ENCODE measurements at regions not wholly inside any gene's neighbourhood (a gene's known extent, or its start where the extent isn't known, plus 50 kb on each side); places are given as distances from the start of the nearest gene placed in this dataset.

DNA sequence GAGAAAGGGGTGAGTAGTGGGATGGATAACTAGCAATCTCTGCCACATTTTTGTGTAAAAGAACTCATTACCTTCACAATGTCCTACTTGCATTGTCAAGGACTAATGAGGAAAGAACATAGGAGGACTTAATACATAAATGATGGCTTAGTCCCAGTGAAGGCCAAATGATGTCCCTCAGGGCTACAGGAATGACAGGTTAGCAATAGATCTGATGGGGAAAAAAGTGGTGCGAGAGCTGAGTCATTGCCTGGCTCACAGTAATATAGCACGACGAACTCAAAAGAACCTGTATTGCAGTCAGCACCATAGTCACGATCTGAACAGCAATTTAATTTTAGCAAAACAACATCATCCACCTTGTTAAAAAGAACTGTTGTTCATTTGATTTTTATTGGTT lies 70.9 kb upstream of the ARHGAP36 start:
- TF ChIP-seq, protein P1, sequence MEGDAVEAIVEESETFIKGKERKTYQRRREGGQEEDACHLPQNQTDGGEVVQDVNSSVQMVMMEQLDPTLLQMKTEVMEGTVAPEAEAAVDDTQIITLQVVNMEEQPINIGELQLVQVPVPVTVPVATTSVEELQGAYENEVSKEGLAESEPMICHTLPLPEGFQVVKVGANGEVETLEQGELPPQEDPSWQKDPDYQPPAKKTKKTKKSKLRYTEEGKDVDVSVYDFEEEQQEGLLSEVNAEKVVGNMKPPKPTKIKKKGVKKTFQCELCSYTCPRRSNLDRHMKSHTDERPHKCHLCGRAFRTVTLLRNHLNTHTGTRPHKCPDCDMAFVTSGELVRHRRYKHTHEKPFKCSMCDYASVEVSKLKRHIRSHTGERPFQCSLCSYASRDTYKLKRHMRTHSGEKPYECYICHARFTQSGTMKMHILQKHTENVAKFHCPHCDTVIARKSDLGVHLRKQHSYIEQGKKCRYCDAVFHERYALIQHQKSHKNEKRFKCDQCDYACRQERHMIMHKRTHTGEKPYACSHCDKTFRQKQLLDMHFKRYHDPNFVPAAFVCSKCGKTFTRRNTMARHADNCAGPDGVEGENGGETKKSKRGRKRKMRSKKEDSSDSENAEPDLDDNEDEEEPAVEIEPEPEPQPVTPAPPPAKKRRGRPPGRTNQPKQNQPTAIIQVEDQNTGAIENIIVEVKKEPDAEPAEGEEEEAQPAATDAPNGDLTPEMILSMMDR (IDR thresholded peaks at IDR 0.05; ENCODE audit: low read depth, low read length, poor library complexity, severe bottlenecking), result no peak
- TF ChIP-seq EZH2phosphoT487 (IDR thresholded peaks at IDR 0.05; ENCODE audit: borderline replicate concordance, low read length), result no peak
- Histone ChIP-seq H3K4me2 (ENCODE audit: low read length) (no peak overlapping the region), H3K27ac (ENCODE audit: low read depth, low read length) (no peak overlapping the region), H3F3A (ENCODE audit: control insufficient read depth, insufficient read depth) (no peaks in the 10 kb centered on the region), H3K36me3 (ENCODE audit: control insufficient read depth, low read length) (no peaks in the 10 kb centered on the region), H3K79me2 (ENCODE audit: control insufficient read depth, low read length) (no peaks in the 10 kb centered on the region), H3K4me1 (ENCODE audit: control insufficient read depth, low read length) (no peaks in the 10 kb centered on the region), H3K4me3 (ENCODE audit: low read length) (no peak overlapping the region), H3K9me2 (replicated peaks; ENCODE audit: control insufficient read depth, low read length) (no peaks in the 10 kb centered on the region), H3K27me3 (ENCODE audit: control insufficient read depth, low read length) (no peaks in the 10 kb centered on the region), H4K20me1 (ENCODE audit: control insufficient read depth, insufficient read depth, low read depth, low read length) (no peaks in the 10 kb centered on the region), H3K9me3 (ENCODE audit: control insufficient read depth, insufficient read depth, low read length) (no peaks in the 10 kb centered on the region)

DNA sequence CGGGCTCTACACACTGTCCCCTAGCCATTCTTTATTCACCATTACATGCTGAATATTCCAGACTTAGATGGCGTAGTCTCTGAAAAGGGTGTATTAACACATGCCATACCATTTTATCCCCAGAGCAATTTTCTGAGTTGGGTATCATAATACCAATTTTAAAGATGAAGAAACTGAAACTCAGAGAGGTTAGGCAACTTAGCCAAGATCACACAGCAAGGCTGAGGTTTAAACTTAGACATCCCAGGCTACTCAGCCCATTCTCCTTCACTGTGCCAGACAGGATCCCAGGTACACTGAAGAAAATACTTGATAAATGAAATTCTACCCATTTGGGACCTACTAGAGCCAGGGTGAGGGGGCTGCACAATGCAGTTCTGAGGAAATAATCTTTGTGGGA lies 67.4 kb upstream of the ARHGAP36 start:
- no peaks in the 10 kb centered on the region for H3K79me2 ChIP-seq (ENCODE audit: control insufficient read depth, low read length)
- no peaks in the 10 kb centered on the region for H3K27me3 ChIP-seq (ENCODE audit: control insufficient read depth, low read length)
- no peak for TF ChIP-seq EZH2phosphoT487 (IDR thresholded peaks at IDR 0.05; ENCODE audit: borderline replicate concordance, low read length)
- TF ChIP-seq, protein P1 (IDR thresholded peaks at IDR 0.05; ENCODE audit: low read depth, low read length, poor library complexity, severe bottlenecking), result no peak
- H3K36me3 ChIP-seq (ENCODE audit: control insufficient read depth, low read length), result no peaks in the 10 kb centered on the region
- H3K27ac ChIP-seq (ENCODE audit: low read depth, low read length), result no peak overlapping the region
- no peak overlapping the region for H3K4me3 ChIP-seq (ENCODE audit: low read length)
- H3K9me3 ChIP-seq (ENCODE audit: control insufficient read depth, insufficient read depth, low read length), result no peaks in the 10 kb centered on the region
- H3K4me1 ChIP-seq (ENCODE audit: control insufficient read depth, low read length), result no peaks in the 10 kb centered on the region
- H3K4me2 ChIP-seq (ENCODE audit: low read length), result no peak overlapping the region
- no peaks in the 10 kb centered on the region for H3F3A ChIP-seq (ENCODE audit: control insufficient read depth, insufficient read depth)
- no peaks in the 10 kb centered on the region for H4K20me1 ChIP-seq (ENCODE audit: control insufficient read depth, insufficient read depth, low read depth, low read length)
- H3K9me2 ChIP-seq (replicated peaks; ENCODE audit: control insufficient read depth, low read length), result no peaks in the 10 kb centered on the region

GRCh38 chrX:130994671-130995070 lies 63.5 kb upstream of the ARHGAP36 start:
- Histone ChIP-seq H3K4me2 (ENCODE audit: low read length) (no peak overlapping the region), H3K9me2 (replicated peaks; ENCODE audit: control insufficient read depth, low read length) (no peaks in the 10 kb centered on the region), H3K9me3 (ENCODE audit: control insufficient read depth, insufficient read depth, low read length) (no peaks in the 10 kb centered on the region), H3F3A (ENCODE audit: control insufficient read depth, insufficient read depth) (no peaks in the 10 kb centered on the region), H4K20me1 (ENCODE audit: control insufficient read depth, insufficient read depth, low read depth, low read length) (no peaks in the 10 kb centered on the region), H3K4me1 (ENCODE audit: control insufficient read depth, low read length) (no peaks in the 10 kb centered on the region), H3K27me3 (ENCODE audit: control insufficient read depth, low read length) (no peaks in the 10 kb centered on the region), H3K4me3 (ENCODE audit: low read length) (no peak overlapping the region), H3K27ac (ENCODE audit: low read depth, low read length) (no peak overlapping the region), H3K36me3 (ENCODE audit: control insufficient read depth, low read length) (no peaks in the 10 kb centered on the region), H3K79me2 (ENCODE audit: control insufficient read depth, low read length) (no peaks in the 10 kb centered on the region)
- no peak for TF ChIP-seq EZH2phosphoT487 (IDR thresholded peaks at IDR 0.05; ENCODE audit: borderline replicate concordance, low read length)
- TF ChIP-seq, protein P1 (IDR thresholded peaks at IDR 0.05; ENCODE audit: low read depth, low read length, poor library complexity, severe bottlenecking), result peak; percentile 60

GRCh38 chrX:130995439-130995838 lies 62.7 kb upstream of the ARHGAP36 start:
- no peaks in the 10 kb centered on the region for H3K36me3 ChIP-seq (ENCODE audit: control insufficient read depth, low read length)
- H3K4me1 ChIP-seq (ENCODE audit: control insufficient read depth, low read length), result no peaks in the 10 kb centered on the region
- no peaks in the 10 kb centered on the region for H4K20me1 ChIP-seq (ENCODE audit: control insufficient read depth, insufficient read depth, low read depth, low read length)
- no peaks in the 10 kb centered on the region for H3K27me3 ChIP-seq (ENCODE audit: control insufficient read depth, low read length)
- no peaks in the 10 kb centered on the region for H3K9me3 ChIP-seq (ENCODE audit: control insufficient read depth, insufficient read depth, low read length)
- H3K27ac ChIP-seq (ENCODE audit: low read depth, low read length), result no peak overlapping the region
- TF ChIP-seq, protein P1 (IDR thresholded peaks at IDR 0.05; ENCODE audit: low read depth, low read length, poor library complexity, severe bottlenecking), result no peak
- no peak for TF ChIP-seq EZH2phosphoT487 (IDR thresholded peaks at IDR 0.05; ENCODE audit: borderline replicate concordance, low read length)
- no peak overlapping the region for H3K4me3 ChIP-seq (ENCODE audit: low read length)
- H3K4me2 ChIP-seq (ENCODE audit: low read length), result no peak overlapping the region
- H3K79me2 ChIP-seq (ENCODE audit: control insufficient read depth, low read length), result no peaks in the 10 kb centered on the region
- H3K9me2 ChIP-seq (replicated peaks; ENCODE audit: control insufficient read depth, low read length), result no peaks in the 10 kb centered on the region
- H3F3A ChIP-seq (ENCODE audit: control insufficient read depth, insufficient read depth), result no peaks in the 10 kb centered on the region

All from DOHH2 (cell line).